COR-L47 (cell line): ENCODE measurements at regions not wholly inside any gene's neighbourhood (a gene's known extent, or its start where the extent isn't known, plus 50 kb on each side); places are given as distances from the start of the nearest gene placed in this dataset.

Experiments used
- DNase-seq: peaks from one replicate; lab custom pipeline; 2025; lab: John Stamatoyannopoulos, UW

- DNase-seq: no peak
Observed at GRCh38 chr6:104064876-104065275, 794.8 kb downstream of the HACE1 start.

GRCh38 chr6:104050455-104050854 is 809.3 kb downstream of the HACE1 start:
- DNase-seq: no peak

- DNase-seq: no peak
Observed at GRCh38 chr6:104046426-104046825, 813.3 kb downstream of the HACE1 start.

GRCh38 chr6:104031346-104031745 is 828.4 kb downstream of the HACE1 start:
- DNase-seq: no peak

- no peak for DNase-seq
Observed at GRCh38 chr6:104022126-104022525, 837.6 kb downstream of the HACE1 start.

- no peak for DNase-seq
Observed at GRCh38 chr6:104019075-104019753, 840.5 kb downstream of the HACE1 start.

- DNase-seq: no peak
Observed at GRCh38 chr6:104017410-104018381, 842.0 kb downstream of the HACE1 start.

GRCh38 chr6:104014163-104014959 is 845.4 kb downstream of the HACE1 start:
- no peak for DNase-seq

GRCh38 chr6:104013312-104013971 is 846.3 kb downstream of the HACE1 start:
- no peak for DNase-seq

GRCh38 chr6:104010897-104011296 is 848.8 kb downstream of the HACE1 start:
- DNase-seq: no peak

GRCh38 chr6:104003803-104004516 is 855.8 kb downstream of the HACE1 start:
- no peak for DNase-seq

- DNase-seq: no peak
Observed at GRCh38 chr6:103995571-103995970, 864.1 kb downstream of the HACE1 start.

- DNase-seq: no peak
Observed at GRCh38 chr6:103983860-103984259, 875.9 kb downstream of the HACE1 start.

- no peak for DNase-seq
Observed at GRCh38 chr6:103983011-103983410, 876.7 kb downstream of the HACE1 start.

GRCh38 chr6:103982574-103982973 is 877.1 kb downstream of the HACE1 start:
- DNase-seq: no peak

GRCh38 chr6:103979308-103979707 is 880.4 kb downstream of the HACE1 start:
- DNase-seq: no peak

GRCh38 chr6:103937389-103937788 is 922.3 kb downstream of the HACE1 start:
- DNase-seq: no peak

- no peak for DNase-seq
Observed at GRCh38 chr6:103925317-103925716, 934.4 kb downstream of the HACE1 start.

- no peak for DNase-seq
Observed at GRCh38 chr6:103910018-103910417, 949.7 kb downstream of the HACE1 start.

- no peak for DNase-seq
Observed at GRCh38 chr6:103908898-103909297, 950.8 kb downstream of the HACE1 start.

- no peak for DNase-seq
Observed at GRCh38 chr6:103895136-103895535, 964.6 kb downstream of the HACE1 start.
